NB4 (cell line): ENCODE measurements at regions not wholly inside any gene's neighbourhood (a gene's known extent, or its start where the extent isn't known, plus 50 kb on each side); places are given as distances from the start of the nearest gene placed in this dataset.

Experiments
- DNase-seq: peaks from one replicate; pipeline ENCODE4 v3.0.0; 2010; ENCODE audit warnings: low read depth
- H3K4me3 ChIP-seq: one replicate; pipeline ENCODE4 v1.5.1; 2011; ENCODE audit warnings: mild to moderate bottlenecking, low read depth, low read length, moderate library complexity
- CTCF ChIP-seq: IDR thresholded peaks from one replicate; pipeline ENCODE4 v1.5.1; 2012; ENCODE audit warnings: low read depth, low read length
- MAX ChIP-seq: IDR thresholded peaks from 2 replicates; pipeline ENCODE4 v1.6.1; 2011; ENCODE audit warnings: low read depth, low read length
- MYC ChIP-seq: IDR thresholded peaks from 2 replicates; pipeline ENCODE4 v1.6.1; 2011; ENCODE audit warnings: low read depth, low read length
- POLR2A ChIP-seq: IDR thresholded peaks from 2 replicates; pipeline ENCODE4 v1.6.1; 2011; ENCODE audit warnings: mild to moderate bottlenecking; ENCODE audit not compliant: insufficient read length; ENCODE audit errors: extremely low read depth

GRCh38 chr6:133101790-133102189 lies 139.4 kb upstream of the EYA4 start:
- no peak for TF ChIP-seq MAX
- no peak for TF ChIP-seq POLR2A
- TF ChIP-seq MYC: no peak
- no peak for TF ChIP-seq CTCF
- H3K4me3 ChIP-seq: no peak overlapping the region
- no peak for DNase-seq

GRCh38 chr6:133106934-133107333 lies 134.2 kb upstream of the EYA4 start:
- TF ChIP-seq MYC (no peak), CTCF (no peak), POLR2A (no peak), MAX (no peak)
- H3K4me3 ChIP-seq: no peak overlapping the region
- no peak for DNase-seq

- no peak for DNase-seq
- TF ChIP-seq CTCF (no peak), MAX (no peak), POLR2A (no peak), MYC (no peak)
- no peak overlapping the region for H3K4me3 ChIP-seq
Observed at GRCh38 chr6:133108419-133108818, 132.7 kb upstream of the EYA4 start.

- DNase-seq: no peak
- H3K4me3 ChIP-seq: no peak overlapping the region
- TF ChIP-seq POLR2A (no peak), CTCF (no peak), MAX (no peak), MYC (no peak)
Observed at GRCh38 chr6:133114973-133115372, 126.2 kb upstream of the EYA4 start.

GRCh38 chr6:133115946-133116345 lies 125.2 kb upstream of the EYA4 start:
- H3K4me3 ChIP-seq: no peak overlapping the region
- TF ChIP-seq POLR2A (no peak), MYC (no peak), MAX (no peak), CTCF (no peak)
- no peak for DNase-seq

- TF ChIP-seq MAX (no peak), MYC (no peak), POLR2A (no peak), CTCF (no peak)
- no peak overlapping the region for H3K4me3 ChIP-seq
- no peak for DNase-seq
Observed at GRCh38 chr6:133128191-133128590, 113.0 kb upstream of the EYA4 start.
